ENCODE measurements at regions not wholly inside any gene's neighbourhood (a gene's known extent, or its start where the extent isn't known, plus 50 kb on each side); places are given as distances from the start of the nearest gene placed in this dataset.
A peak's percentile ranks its signal among the peaks of the same experiment; 100 is the strongest.

- no peak overlapping the region for H3K4ac ChIP-seq (ENCODE audit: low read depth, low read length)
- H4K20me1 ChIP-seq (ENCODE audit: control insufficient read depth, insufficient read depth, insufficient read length): no peaks in the 10 kb centered on the region
- no peak overlapping the region for H4K91ac ChIP-seq (ENCODE audit: insufficient read length, low read depth, low read length)
- H3K4me2 ChIP-seq (ENCODE audit: insufficient read depth, insufficient read length, low read length): no peak overlapping the region
- no peaks in the 10 kb centered on the region; a peak in 1 of 5 replicates for H3K9me3 Mint-ChIP-seq
- no peaks in the 10 kb centered on the region; a peak in 2 of 7 replicates for H3K36me3 Mint-ChIP-seq (ENCODE audit: insufficient read depth in 1 of 3, low read depth in 3 of 3)
- H2BK120ac ChIP-seq (ENCODE audit: low read depth, low read length, poor library complexity, severe bottlenecking): no peak overlapping the region
- H3K27ac Mint-ChIP-seq: no peak overlapping the region; a peak in 1 of 7 replicates
- H3K14ac ChIP-seq (ENCODE audit: insufficient read depth, low read length): no peak overlapping the region
- H2AK5ac ChIP-seq (ENCODE audit: insufficient read length, low read length): peak overlapping the region; percentile 96
- H3K23ac ChIP-seq (ENCODE audit: insufficient read length, low read depth, low read length): no peak overlapping the region
- H3T11ph ChIP-seq (ENCODE audit: low read length): no peak overlapping the region
- no peak overlapping the region for H3K18ac ChIP-seq (ENCODE audit: insufficient read length, low read depth, low read length)
- H2BK12ac ChIP-seq (ENCODE audit: insufficient read length, low read depth, low read length): no peak overlapping the region
- H4K5ac ChIP-seq (ENCODE audit: insufficient read length, low read depth, low read length): no peak overlapping the region
- H3K79me2 ChIP-seq (ENCODE audit: insufficient read depth, low read length): no peaks in the 10 kb centered on the region
- H2BK20ac ChIP-seq (ENCODE audit: low read depth, low read length, poor library complexity, severe bottlenecking): no peak overlapping the region
- peaks cover 8% of the 10 kb centered on the region for H3K27me3 ChIP-seq (ENCODE audit: insufficient read depth, low read length)
- no CpG with 5 or more reads among the region's 3 CpGs for WGBS (ENCODE audit: extremely low coverage, insufficient read length, low lambda C conversion rate)
- H3K9me3 ChIP-seq (ENCODE audit: control insufficient read depth, low read depth, low read length): no peaks in the 10 kb centered on the region
- no peak overlapping the region for H3K4me3 Mint-ChIP-seq
- no peak overlapping the region for H3K27ac ChIP-seq (ENCODE audit: insufficient read length, low read depth, low read length)
- no peak for TF ChIP-seq CTCF (conservative IDR thresholded peaks at IDR 0.05)
- no peaks in the 10 kb centered on the region for H3K23me2 ChIP-seq (ENCODE audit: insufficient read length, low read depth, low read length, poor library complexity, severe bottlenecking)
- no peak overlapping the region for H2AFZ ChIP-seq (ENCODE audit: low read length)
- peaks cover 55 to 56% of the 10 kb centered on the region in 2 experiments for H3K4me1 Mint-ChIP-seq
- H2BK5ac ChIP-seq (ENCODE audit: insufficient read length, low read length): no peak overlapping the region
- H4K8ac ChIP-seq (replicated peaks; ENCODE audit: insufficient read length, low read depth, low read length): no peak overlapping the region
- H3K27me3 Mint-ChIP-seq (ENCODE audit: low read depth): peaks cover 43% of the 10 kb centered on the region
- no peak for DNase-seq
- no peak overlapping the region for H3K56ac ChIP-seq (ENCODE audit: insufficient read length, low read depth, low read length)
- no peaks in the 10 kb centered on the region for H3K79me1 ChIP-seq (ENCODE audit: insufficient read depth, low read depth, low read length, poor library complexity, severe bottlenecking)
- H3K9ac ChIP-seq (ENCODE audit: extremely low read depth, insufficient read length, low read length): no peak overlapping the region
- no peak overlapping the region for H2BK15ac ChIP-seq (ENCODE audit: low read depth, low read length)
- H3K4me1 ChIP-seq (ENCODE audit: insufficient read depth, low read length): peaks cover 9% of the 10 kb centered on the region
These were observed 51.3 kb upstream of the ITPRID1 start for GRCh38 chr7:31462636-31463035.
